Midbrain (tissue), 1 donor: ENCODE measurements at regions not wholly inside any gene's neighbourhood (a gene's known extent, or its start where the extent isn't known, plus 50 kb on each side); places are given as distances from the start of the nearest gene placed in this dataset.

Experiments used
- DNase-seq: peaks from one replicate; lab custom pipeline; 2025; lab: John Stamatoyannopoulos, UW

GRCh38 chr2:6290217-6291015 lies 575.3 kb downstream of the CMPK2 start:
- DNase-seq = no peak

DNA sequence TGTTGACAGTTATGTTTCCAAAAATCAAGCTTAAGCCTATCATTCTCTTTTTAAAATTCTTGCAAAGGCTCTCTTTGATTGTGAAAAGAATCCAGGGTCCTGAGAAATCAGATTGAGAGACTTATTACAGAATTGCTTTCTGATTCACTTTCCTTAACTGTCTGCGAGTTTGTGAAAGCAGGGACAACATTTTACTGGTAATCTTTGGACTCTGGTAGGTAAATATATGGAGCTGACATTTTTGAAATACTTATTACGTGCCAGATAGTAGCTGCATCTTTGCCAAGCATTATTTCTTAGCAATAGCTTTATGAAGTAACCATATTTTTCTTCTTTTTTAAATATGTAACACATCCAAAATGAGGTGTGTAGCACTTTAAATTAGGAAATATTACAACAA lies 570.9 kb downstream of the CMPK2 start:
- DNase-seq = no peak

GRCh38 chr2:6297238-6297637 lies 568.5 kb downstream of the CMPK2 start:
- DNase-seq = no peak

GRCh38 chr2:6301426-6301825 lies 564.3 kb downstream of the CMPK2 start:
- no peak for DNase-seq

- no peak for DNase-seq
Measured at GRCh38 chr2:6308986-6309385, 556.7 kb downstream of the CMPK2 start.

DNA sequence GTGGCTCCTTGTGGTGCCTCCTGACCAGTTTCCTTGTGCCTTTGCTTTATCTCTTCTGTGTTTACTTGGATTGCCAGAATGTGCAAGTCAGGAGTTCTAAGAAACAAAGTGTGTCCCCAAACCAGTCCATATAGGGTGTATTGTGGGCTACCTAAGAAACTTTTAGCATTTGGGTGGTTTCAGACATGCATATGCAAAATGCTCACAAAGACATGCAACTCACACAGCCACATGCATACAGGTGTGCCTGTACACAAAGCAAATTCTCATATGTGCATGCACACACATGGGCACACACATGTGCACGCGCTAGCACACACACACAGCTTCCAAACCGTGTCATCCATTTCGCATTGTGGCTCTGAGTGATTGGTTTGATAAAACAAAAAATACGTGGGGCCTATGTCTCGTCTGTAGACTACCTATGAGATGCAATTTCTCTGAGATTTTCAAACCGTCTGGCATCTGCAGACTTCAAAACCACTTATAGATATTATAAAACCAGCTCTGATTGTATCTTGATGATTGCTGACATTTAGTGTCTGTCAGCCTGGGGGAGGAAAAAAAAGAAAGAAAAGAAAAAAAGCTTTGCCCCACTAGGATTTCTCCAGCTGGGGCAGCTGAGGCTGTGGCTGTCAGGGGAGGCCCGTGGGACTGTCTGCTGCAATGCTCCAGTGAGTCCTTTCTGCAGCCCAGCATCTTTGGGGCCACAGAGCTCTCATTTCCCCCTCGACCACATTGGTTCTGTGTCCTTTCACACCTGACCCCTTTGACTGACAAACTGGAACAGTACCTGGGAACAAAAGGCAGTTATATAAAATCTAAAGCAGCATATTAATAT lies 556.1 kb downstream of the CMPK2 start:
- DNase-seq = no peak

- DNase-seq = no peak
Measured at GRCh38 chr2:6310256-6311215, 555.2 kb downstream of the CMPK2 start.

- DNase-seq = no peak
Measured at GRCh38 chr2:6312367-6312766, 553.3 kb downstream of the CMPK2 start.

- no peak for DNase-seq
Measured at GRCh38 chr2:6314218-6314960, 551.3 kb downstream of the CMPK2 start.

- no peak for DNase-seq
Measured at GRCh38 chr2:6325616-6326015, 540.1 kb downstream of the CMPK2 start.

GRCh38 chr2:6326958-6327357 lies 538.7 kb downstream of the CMPK2 start:
- DNase-seq = no peak

- no peak for DNase-seq
Measured at GRCh38 chr2:6336752-6337471, 528.8 kb downstream of the CMPK2 start.

GRCh38 chr2:6337472-6337820 lies 528.3 kb downstream of the CMPK2 start:
- no peak for DNase-seq

- no peak for DNase-seq
Measured at GRCh38 chr2:6341588-6342129, 524.0 kb downstream of the CMPK2 start.

- DNase-seq = no peak
Measured at GRCh38 chr2:6342273-6342920, 523.3 kb downstream of the CMPK2 start.

GRCh38 chr2:6343076-6343475 lies 522.6 kb downstream of the CMPK2 start:
- no peak for DNase-seq

DNA sequence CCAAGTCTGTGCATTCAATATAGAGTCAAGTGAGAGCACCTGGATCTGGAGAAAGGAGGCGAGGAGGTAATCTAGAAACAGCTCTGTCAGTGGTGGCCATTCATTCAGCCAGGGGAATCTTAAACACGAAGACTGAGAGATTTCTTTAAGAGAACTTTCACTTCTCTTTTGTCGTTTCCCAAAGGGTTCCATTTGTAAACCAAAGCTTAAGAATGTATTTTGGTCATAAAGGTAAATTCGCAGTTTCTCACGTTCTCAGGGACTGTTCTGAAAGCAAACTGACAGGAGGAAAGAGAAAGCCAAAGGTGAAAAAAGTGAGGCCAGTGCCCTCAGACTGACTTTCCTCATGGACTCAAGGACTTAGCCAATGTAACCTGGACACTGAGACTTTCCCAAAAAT lies 513.5 kb downstream of the CMPK2 start:
- no peak for DNase-seq

DNA sequence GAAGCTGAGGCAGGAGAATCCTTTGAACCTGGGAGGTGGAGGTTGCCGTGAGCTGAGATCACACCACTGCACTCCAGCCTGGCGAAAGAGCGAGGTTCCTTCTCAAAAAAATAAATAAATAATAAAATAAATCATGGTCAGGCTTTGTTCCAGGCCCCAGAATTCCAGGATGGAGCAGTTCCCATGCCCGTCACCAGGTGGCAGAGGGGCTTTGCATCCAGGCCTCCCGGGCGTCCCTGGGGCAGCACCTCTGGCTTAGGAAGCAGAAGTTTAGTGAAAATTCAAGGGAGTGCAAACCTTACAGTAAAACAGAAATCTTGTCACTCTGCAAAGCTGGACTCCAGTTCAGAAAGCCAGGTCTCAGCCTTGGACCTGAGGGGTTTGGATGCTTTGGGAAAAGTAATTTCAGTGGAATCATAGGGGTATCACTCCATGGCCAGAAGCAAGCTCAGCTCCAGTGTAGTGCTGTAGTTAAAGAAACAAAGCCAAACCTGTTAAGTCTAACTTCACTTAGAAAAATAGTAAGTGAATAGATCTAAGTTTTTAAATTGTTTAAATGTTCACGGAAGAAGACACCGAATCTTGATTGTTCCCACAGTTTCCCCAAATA lies 512.7 kb downstream of the CMPK2 start:
- peak; percentile 47 for DNase-seq

GRCh38 chr2:6353669-6354068 lies 512.0 kb downstream of the CMPK2 start:
- no peak for DNase-seq

DNA sequence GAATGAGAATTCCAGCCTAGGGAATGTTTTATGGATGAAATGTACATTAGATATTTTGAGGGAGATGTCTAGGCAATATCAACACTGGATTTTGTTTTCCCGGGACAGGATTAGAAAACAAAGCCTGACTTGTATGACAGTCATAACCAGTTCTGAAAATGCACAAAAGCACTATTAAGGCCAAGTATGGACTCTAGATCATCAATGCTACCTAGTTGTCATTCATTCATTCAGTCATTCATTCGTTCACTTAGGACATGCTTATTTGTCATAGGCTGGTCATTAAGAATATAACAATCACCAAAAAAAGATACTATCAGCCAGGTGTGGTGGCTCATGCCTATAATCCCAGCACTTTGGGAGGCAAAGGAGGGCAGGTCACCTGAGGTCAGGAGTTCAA lies 511.2 kb downstream of the CMPK2 start:
- no peak for DNase-seq
